GM19025 (cell line): ENCODE measurements at regions not wholly inside any gene's neighbourhood (a gene's known extent, or its start where the extent isn't known, plus 50 kb on each side); places are given as distances from the start of the nearest gene placed in this dataset.

ENCODE experiments used
- ATAC-seq: cut with Tn5 transposase; IDR thresholded peaks from one replicate; pipeline ENCODE4 v1.9.1; 2021; ENCODE audit warnings: mild to moderate bottlenecking, low read depth, moderate library complexity; ENCODE audit not compliant: unreplicated experiment

GRCh38 chr11:112570333-112570732 lies 309.7 kb upstream of the PLET1 start:
- no peak for ATAC-seq

- no peak for ATAC-seq
These were observed 318.6 kb upstream of the PLET1 start for GRCh38 chr11:112579282-112579681.

- ATAC-seq = no peak
These were observed 320.2 kb upstream of the PLET1 start for GRCh38 chr11:112580864-112581263.

GRCh38 chr11:112581747-112582146 lies 321.1 kb upstream of the PLET1 start:
- ATAC-seq = no peak

- no peak for ATAC-seq
These were observed 321.7 kb upstream of the PLET1 start for GRCh38 chr11:112582366-112582765.

GRCh38 chr11:112583261-112583893 lies 322.7 kb upstream of the PLET1 start:
- ATAC-seq = peak; percentile 83

- ATAC-seq = no peak
These were observed 324.0 kb upstream of the PLET1 start for GRCh38 chr11:112584672-112585071.

GRCh38 chr11:112587664-112588063 lies 327.0 kb upstream of the PLET1 start:
- no peak for ATAC-seq

GRCh38 chr11:112588252-112588694 lies 327.6 kb upstream of the PLET1 start:
- ATAC-seq = peak; percentile 25

- no peak for ATAC-seq
These were observed 328.5 kb upstream of the PLET1 start for GRCh38 chr11:112589155-112589554.

GRCh38 chr11:112590764-112591163 lies 330.1 kb upstream of the PLET1 start:
- no peak for ATAC-seq

- no peak for ATAC-seq
These were observed 332.8 kb upstream of the PLET1 start for GRCh38 chr11:112593440-112593839.

GRCh38 chr11:112596324-112596723 lies 335.7 kb upstream of the PLET1 start:
- ATAC-seq = no peak

GRCh38 chr11:112597286-112597790 lies 336.7 kb upstream of the PLET1 start:
- no peak for ATAC-seq

- ATAC-seq = no peak
These were observed 338.6 kb upstream of the PLET1 start for GRCh38 chr11:112599265-112599664.

- ATAC-seq = no peak
These were observed 339.3 kb upstream of the PLET1 start for GRCh38 chr11:112599856-112600533.

GRCh38 chr11:112605093-112605666 lies 344.5 kb upstream of the PLET1 start:
- no peak for ATAC-seq

GRCh38 chr11:112606656-112607055 lies 346.0 kb upstream of the PLET1 start:
- ATAC-seq = no peak

- no peak for ATAC-seq
These were observed 347.8 kb upstream of the PLET1 start for GRCh38 chr11:112608509-112608908.

GRCh38 chr11:112610494-112610893 lies 349.8 kb upstream of the PLET1 start:
- ATAC-seq = no peak

- no peak for ATAC-seq
These were observed 350.0 kb upstream of the NCAM1 start for GRCh38 chr11:112610996-112611750.
